NCI-H2196 treated with DMSO at 0.1 percent for 48 hours (cell line): ENCODE measurements at regions not wholly inside any gene's neighbourhood (a gene's known extent, or its start where the extent isn't known, plus 50 kb on each side); places are given as distances from the start of the nearest gene placed in this dataset.

Experiments used
- DNase-seq: peaks from one replicate; lab custom pipeline; 2025; ENCODE audit not compliant: unreplicated experiment; lab: John Stamatoyannopoulos, UW

GRCh38 chr6:138004430-138005287 is 102.6 kb downstream of the PERP start:
- DNase-seq = peak; percentile 12

GRCh38 chr6:138005846-138006245 is 101.4 kb downstream of the PERP start:
- DNase-seq = no peak

DNA sequence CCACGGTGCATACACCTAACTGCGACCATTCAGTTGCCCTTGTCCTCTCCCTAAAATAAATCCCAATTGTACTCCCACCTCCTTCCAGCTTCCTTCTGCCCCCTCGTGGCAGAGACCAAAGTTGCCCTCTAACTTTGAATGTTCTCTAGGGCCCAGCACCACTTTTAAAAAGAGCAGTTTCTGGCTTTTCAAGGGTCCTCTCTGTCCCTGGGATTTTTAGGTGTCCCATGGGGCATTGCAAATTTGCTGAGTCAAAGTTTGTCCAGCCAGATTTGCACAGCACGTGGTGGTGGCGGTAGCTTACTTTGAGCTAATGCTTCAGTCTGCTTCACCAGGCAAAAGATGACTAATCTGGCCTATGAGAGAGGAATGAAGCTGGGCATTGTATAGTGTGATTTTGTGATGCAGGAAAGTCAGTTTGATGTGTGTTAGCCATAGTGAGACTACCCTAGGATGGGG is 100.2 kb downstream of the PERP start:
- DNase-seq = no peak

DNA sequence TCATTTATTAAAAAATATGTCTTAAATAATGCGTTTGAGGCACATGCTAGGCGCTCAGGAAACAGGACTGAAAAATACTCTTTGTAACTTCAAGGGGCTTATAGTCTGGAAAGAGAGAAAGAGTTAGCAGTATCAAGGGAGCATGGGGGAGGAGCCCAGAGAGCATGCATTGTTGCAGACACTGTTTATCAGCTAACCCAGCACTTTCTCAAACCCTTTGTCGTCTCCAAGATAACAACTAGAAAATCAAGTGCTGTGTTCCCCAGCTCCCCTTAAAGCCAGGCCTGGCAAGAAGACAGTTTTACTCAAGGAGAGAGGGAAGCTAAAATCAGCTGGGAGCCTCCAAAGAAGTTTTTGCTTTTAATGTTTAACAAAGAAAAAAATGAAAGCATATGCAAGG is 98.4 kb downstream of the PERP start:
- DNase-seq = no peak

DNA sequence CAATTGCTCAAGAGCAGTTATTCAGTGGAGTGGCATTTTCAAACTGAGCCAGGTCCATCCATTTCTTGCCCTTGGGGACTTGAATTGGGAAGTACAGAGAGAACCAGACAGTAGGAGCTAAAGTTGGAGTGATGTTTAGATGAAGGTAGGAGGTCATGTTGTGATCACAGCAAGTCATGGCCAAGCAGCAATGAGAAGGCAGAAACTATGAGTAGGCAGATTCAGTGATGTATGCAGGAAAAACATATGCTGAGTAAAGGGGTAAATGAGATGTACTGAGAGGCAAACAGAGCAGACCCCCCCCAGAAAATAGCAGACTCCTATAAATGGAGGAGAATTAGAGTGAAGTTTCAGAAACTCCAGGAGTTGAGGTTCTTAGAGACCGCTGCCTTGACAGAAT is 95.8 kb downstream of the PERP start:
- DNase-seq = no peak

DNA sequence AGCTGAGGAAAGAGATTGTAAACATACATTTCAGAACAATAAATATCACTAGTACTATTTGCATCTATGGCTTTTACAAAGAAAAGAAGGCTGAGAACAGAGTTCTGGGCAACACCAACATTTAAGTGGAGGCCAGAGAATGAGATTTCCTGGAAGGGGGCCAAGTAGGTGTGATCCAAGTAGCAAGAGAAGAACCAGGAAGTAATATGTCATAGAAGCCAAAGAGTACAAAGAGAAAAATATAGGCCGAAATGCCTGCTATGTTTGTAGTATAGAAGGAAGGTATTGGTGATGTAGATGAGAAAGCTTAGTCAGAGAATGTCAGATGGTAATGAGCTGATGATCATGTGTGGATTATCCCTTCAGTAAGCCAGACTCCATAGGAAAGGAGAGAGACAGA is 94.5 kb downstream of the PERP start:
- no peak for DNase-seq

GRCh38 chr6:138013959-138014358 is 93.3 kb downstream of the PERP start:
- DNase-seq = no peak

- DNase-seq = no peak
These were observed 90.0 kb downstream of the PERP start for GRCh38 chr6:138017166-138017757.

DNA sequence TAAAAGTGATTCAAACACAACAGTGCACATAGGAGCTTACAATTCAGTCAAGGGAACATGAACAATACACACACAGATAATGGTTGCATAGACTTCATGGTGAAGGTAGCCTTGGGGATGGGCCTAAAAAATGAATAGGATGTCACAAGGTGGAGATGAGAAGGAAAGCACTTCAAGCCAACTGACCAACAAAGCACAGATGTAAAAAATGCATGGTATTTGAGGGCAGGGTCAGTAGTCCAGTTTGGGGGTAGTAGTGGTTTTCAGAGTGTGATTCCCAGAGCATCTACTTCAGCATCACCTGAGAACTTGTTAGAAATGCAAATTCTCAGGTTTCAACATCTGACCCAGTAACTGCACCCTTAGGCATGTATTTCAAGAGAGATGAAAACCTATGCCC is 88.9 kb downstream of the PERP start:
- no peak for DNase-seq

DNA sequence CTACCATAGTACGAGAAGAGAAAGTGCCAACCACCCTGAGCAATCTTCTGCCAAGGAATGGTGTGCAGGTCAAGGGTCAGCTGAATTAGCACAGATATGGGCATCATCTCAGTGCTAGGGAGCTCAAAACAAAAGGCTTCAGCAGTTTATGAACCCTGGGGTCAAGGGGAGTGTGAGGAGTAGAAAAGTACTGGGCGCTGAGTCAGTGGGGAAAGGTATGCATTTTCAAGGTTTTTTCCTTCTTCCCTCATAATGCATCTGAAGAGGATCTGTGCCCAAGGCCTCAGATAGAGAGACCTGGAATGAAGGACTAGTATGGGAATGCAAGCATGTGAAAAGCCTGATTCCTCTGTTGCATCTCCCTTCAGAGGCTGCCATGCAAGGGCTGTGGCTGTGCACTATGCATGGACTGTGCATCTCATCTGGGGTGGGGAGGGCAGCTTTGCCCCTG is 81.7 kb downstream of the PERP start:
- DNase-seq = no peak

GRCh38 chr6:138026342-138026741 is 80.9 kb downstream of the PERP start:
- no peak for DNase-seq

DNA sequence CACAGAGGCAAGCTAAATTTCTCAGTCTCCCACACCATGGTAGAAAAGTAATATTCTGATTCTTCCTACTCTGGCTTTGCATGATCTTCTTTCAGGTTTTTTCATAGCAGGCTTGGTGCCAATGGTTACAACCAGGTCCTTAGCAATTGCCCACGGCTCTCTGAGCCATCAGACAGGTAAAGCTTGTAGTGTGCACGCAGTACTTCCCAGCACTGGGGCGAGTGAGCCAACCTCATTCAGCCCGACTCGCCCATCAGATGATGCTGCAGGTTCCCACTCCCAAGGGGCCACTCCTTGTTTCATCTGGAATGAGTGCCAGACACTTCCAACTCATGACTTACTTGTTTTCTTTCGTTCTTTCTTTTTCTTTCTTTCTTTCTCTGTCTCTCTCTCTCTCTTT is 78.3 kb downstream of the PERP start:
- DNase-seq = no peak

DNA sequence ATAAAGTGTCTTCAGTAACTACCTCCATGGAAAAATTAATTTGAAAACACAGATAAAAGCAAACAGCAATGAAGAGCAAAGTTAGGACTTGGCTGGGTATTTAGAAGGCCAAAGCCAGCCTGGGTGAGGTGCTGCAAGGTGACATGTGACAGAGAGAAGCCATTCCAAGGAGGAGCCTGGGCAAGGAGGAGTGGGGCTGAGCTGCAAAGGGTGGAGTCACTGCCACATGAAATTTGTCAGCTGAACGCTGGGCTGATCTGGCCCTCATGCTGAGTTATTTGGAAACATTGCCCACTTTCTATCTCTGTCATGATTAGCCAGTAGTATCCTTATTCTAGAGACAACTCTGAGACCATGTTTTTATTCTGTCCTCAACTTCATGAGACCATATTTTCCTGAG is 76.3 kb downstream of the PERP start:
- no peak for DNase-seq

GRCh38 chr6:138031417-138031816 is 75.8 kb downstream of the PERP start:
- no peak for DNase-seq

- no peak for DNase-seq
These were observed 75.4 kb downstream of the PERP start for GRCh38 chr6:138031850-138032249.

DNA sequence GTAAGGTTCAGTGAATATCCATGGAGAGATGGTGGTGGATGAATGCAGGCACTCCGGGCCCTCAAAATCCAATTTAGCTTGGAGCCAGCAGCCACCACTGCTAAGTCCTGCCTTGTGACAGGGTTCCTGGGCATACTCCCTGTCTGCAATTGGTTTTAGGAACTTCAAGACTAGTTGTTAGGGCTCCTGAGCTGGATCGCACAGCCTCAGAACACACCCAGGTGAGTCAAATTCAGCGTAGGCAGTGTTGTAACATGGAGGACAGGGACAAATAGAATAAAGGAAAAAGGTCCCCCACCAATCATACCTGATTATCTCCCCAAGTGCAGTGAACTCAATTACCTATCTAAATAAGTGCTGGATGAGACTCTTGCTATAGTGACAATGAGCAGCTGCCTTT is 74.6 kb downstream of the PERP start:
- no peak for DNase-seq

DNA sequence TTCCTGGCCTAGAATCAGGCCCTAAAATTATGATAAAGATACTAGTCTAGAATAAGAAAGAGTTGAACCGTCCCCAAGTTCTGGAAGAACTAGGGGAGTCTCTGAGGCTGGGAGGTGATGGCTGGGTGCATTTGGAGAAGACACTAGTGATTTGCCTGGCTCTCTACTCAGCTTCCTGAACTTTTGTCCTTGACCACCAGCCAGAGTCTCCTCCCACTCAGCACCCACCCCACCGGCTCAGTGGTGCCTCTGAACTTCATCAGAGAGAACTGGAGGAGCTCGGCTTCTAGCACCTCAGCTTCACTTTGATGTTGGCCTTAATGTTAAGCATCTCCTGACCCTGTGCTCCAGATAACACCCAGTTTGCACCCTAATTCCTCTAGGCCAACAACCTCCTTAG is 73.0 kb downstream of the PERP start:
- DNase-seq = no peak

DNA sequence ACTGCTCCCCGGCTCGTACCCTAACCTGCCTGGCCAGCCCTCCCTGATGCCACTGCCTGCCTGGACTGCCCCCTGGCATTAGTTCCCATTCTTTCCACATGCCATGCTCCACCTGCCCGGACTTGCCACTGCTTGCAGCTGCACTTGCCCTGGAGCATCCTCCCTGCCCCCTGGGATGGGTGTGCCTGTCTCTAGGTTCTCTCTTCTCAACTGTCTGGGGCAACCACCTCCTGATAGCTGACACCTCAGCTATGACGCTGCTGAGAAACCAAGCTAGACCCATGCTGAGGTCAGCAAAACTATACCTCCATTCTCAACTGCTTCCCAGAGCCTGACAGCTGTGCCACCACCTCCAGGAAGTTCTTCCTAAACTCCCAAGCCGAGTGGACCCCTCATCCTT is 72.1 kb downstream of the PERP start:
- DNase-seq = peak; percentile 38

- DNase-seq = no peak
These were observed 71.1 kb downstream of the PERP start for GRCh38 chr6:138036111-138036510.

GRCh38 chr6:138037009-138037504 is 70.2 kb downstream of the PERP start:
- DNase-seq = no peak

DNA sequence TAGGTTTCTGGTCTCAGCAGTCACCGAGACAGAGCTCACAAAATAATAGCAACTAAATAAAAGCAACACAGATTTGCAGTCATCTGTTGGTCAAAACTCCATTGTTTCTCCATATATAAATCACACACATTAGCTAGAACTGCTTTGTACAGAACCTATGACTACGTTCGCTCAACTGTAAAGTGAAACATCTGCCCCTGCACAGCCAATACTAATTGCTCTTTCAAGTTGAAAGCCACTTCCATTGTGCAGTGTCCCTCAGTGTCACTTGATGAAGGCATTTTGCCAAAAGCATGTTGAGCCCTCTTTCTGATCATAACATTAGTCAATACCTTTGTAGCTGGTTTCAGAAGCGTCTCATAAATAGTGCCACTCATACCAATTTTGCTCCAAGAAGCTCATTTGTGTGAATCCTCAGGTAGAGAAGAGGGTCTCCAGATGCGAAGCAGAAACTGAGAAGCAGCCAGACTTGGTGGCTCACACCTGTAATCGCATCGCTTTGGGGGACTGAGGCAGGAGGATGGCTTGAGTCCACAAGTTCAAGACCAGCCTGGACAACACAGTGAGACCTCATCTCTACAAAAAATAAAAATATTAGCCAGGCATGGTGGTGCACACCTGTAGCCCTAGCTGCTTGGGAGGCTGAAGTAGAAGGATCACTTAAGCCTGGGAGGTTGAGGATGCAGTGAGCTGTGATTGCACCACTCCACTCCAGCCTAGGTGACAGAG is 68.9 kb downstream of the PERP start:
- DNase-seq = no peak
